Breast epithelium (tissue), 4 donors: ENCODE measurements at regions not wholly inside any gene's neighbourhood (a gene's known extent, or its start where the extent isn't known, plus 50 kb on each side); places are given as distances from the start of the nearest gene placed in this dataset.

Source experiments
- DNase-seq, 2 donors: peaks; one replicate each; pipeline ENCODE4 v3.0.0-alpha.2; 2019; ENCODE audit warnings: low spot score in 2 of 2
- H3K27ac ChIP-seq, 2 donors: fragments of 200-600 bp; sonication (generic) in 1 of 2; one replicate each; pipeline ENCODE4 v1.5.1; 2016 to 2019; ENCODE audit warnings: mild to moderate bottlenecking in 1 of 2
- H3K27me3 ChIP-seq, 2 donors: fragments of 200-600 bp; sonication (generic) in 1 of 2; one replicate each; pipeline versions ENCODE4 v1.5.1 to v1.6.0; 2017 to 2019; ENCODE audit warnings: control low read depth in 1 of 2, mild to moderate bottlenecking in 1 of 2
- H3K36me3 ChIP-seq: fragments of 200-600 bp; one replicate; pipeline ENCODE4 v1.5.1; 2019
- H3K4me1 ChIP-seq, 2 donors: fragments of 200-600 bp; sonication (generic); one replicate each; pipeline ENCODE4 v1.5.1; 2016 to 2019; ENCODE audit warnings: control low read depth in 1 of 2
- H3K4me3 ChIP-seq, 3 donors: fragments of 200-600 bp; sonication (generic); 1 replicate in 2 of 3; 2 replicates in 1 of 3; pipeline ENCODE4 v1.5.1; 2016 to 2019; ENCODE audit warnings: mild to moderate bottlenecking in 3 of 3, moderate library complexity in 2 of 3
- H3K9me3 ChIP-seq, 2 donors: fragments of 200-600 bp; sonication (generic) in 1 of 2; one replicate each; pipeline ENCODE4 v1.5.1; 2016 to 2019; ENCODE audit warnings: control low read depth in 1 of 2
- CTCF ChIP-seq, 3 donors: fragments of 450-650 bp; IDR thresholded peaks; one replicate each; pipeline ENCODE4 v1.5.1; 2016 to 2017; ENCODE audit warnings: antibody characterized with exemption in 3 of 3, mild to moderate bottlenecking in 3 of 3, moderate library complexity in 3 of 3
- POLR2A ChIP-seq: fragments of 450-650 bp; IDR thresholded peaks from one replicate; pipeline ENCODE4 v1.6.1; 2016; ENCODE audit warnings: antibody characterized with exemption, mild to moderate bottlenecking, moderate library complexity
- POLR2AphosphoS5 ChIP-seq, 3 donors: sonication (generic); formaldehyde crosslinking; IDR thresholded peaks; one replicate each; pipeline ENCODE4 v1.6.1; 2017; ENCODE audit warnings: antibody characterized with exemption in 3 of 3
- intact Hi-C: fragments of 100-400 bp; cut with DNase I; formaldehyde crosslinking; loops from one replicate; pipeline ENCODE4 v1.15.1; 2023; ENCODE audit warnings: low total_unique reads

GRCh38 chr21:35508139-35508888, 459.2 kb upstream of the RUNX1 start:
- no peaks in the 10 kb centered on the region for H3K27me3 ChIP-seq
- no peak for DNase-seq
- no peaks in the 10 kb centered on the region for H3K4me1 ChIP-seq
- intact Hi-C loops, result no loop called here
- TF ChIP-seq CTCF (IDR thresholded peaks at IDR 0.05) (no peak), POLR2AphosphoS5 (IDR thresholded peaks at IDR 0.05) (no peak), POLR2A (no peak)
- no peaks in the 10 kb centered on the region for H3K9me3 ChIP-seq
- no peak overlapping the region for H3K4me3 ChIP-seq
- H3K36me3 ChIP-seq, result no peaks in the 10 kb centered on the region
- no peak overlapping the region for H3K27ac ChIP-seq

GRCh38 chr21:35507181-35507759, 458.2 kb upstream of the RUNX1 start:
- no peaks in the 10 kb centered on the region for H3K4me1 ChIP-seq
- DNase-seq, result no peak
- TF ChIP-seq POLR2AphosphoS5 (IDR thresholded peaks at IDR 0.05), result no peak
- no peak for TF ChIP-seq POLR2A
- no peak for TF ChIP-seq CTCF (IDR thresholded peaks at IDR 0.05)
- H3K4me3 ChIP-seq, result no peak overlapping the region
- H3K36me3 ChIP-seq, result no peaks in the 10 kb centered on the region
- no peak overlapping the region for H3K27ac ChIP-seq
- H3K9me3 ChIP-seq, result no peaks in the 10 kb centered on the region
- intact Hi-C loops, result no loop called here
- H3K27me3 ChIP-seq, result no peaks in the 10 kb centered on the region

- TF ChIP-seq CTCF (IDR thresholded peaks at IDR 0.05), result no peak
- no peak for TF ChIP-seq POLR2A
- no peak for TF ChIP-seq POLR2AphosphoS5 (IDR thresholded peaks at IDR 0.05)
- intact Hi-C loops, result no loop called here
- no peaks in the 10 kb centered on the region for H3K36me3 ChIP-seq
- H3K4me1 ChIP-seq, result no peaks in the 10 kb centered on the region
- H3K9me3 ChIP-seq, result no peaks in the 10 kb centered on the region
- no peak for DNase-seq
- no peak overlapping the region for H3K27ac ChIP-seq
- H3K27me3 ChIP-seq, result no peaks in the 10 kb centered on the region
- no peak overlapping the region for H3K4me3 ChIP-seq
These were observed 457.7 kb upstream of the RUNX1 start for GRCh38 chr21:35506771-35507170.

- DNase-seq, result no peak
- H3K27me3 ChIP-seq, result no peaks in the 10 kb centered on the region
- intact Hi-C loops, result no loop called here
- no peaks in the 10 kb centered on the region for H3K36me3 ChIP-seq
- no peaks in the 10 kb centered on the region for H3K4me1 ChIP-seq
- no peaks in the 10 kb centered on the region for H3K9me3 ChIP-seq
- H3K27ac ChIP-seq, result no peak overlapping the region
- no peak overlapping the region for H3K4me3 ChIP-seq
- TF ChIP-seq POLR2A (no peak), CTCF (IDR thresholded peaks at IDR 0.05) (no peak), POLR2AphosphoS5 (IDR thresholded peaks at IDR 0.05) (no peak)
These were observed 457.2 kb upstream of the RUNX1 start for GRCh38 chr21:35506352-35506751.

- H3K4me1 ChIP-seq, result no peaks in the 10 kb centered on the region
- no peak overlapping the region for H3K27ac ChIP-seq
- no peaks in the 10 kb centered on the region for H3K36me3 ChIP-seq
- H3K27me3 ChIP-seq, result no peaks in the 10 kb centered on the region
- no peak overlapping the region for H3K4me3 ChIP-seq
- no peaks in the 10 kb centered on the region for H3K9me3 ChIP-seq
- no peak for DNase-seq
- no peak for TF ChIP-seq POLR2AphosphoS5 (IDR thresholded peaks at IDR 0.05)
- TF ChIP-seq CTCF (IDR thresholded peaks at IDR 0.05), result no peak
- intact Hi-C loops, result no loop called here
These were observed 455.9 kb upstream of the RUNX1 start for GRCh38 chr21:35504951-35505466.
